Hepatocyte (in vitro differentiated cells): ENCODE measurements at regions not wholly inside any gene's neighbourhood (a gene's known extent, or its start where the extent isn't known, plus 50 kb on each side); places are given as distances from the start of the nearest gene placed in this dataset.

Source experiments
- DNase-seq: peaks from one replicate; pipeline ENCODE4 v3.0.0-alpha.2; 2016; ENCODE audit warnings: low spot score
- H2AFZ ChIP-seq: fragments of 200-600 bp; sonication (generic); 2 replicates; pipeline ENCODE4 v1.6.0; 2016; ENCODE audit warnings: antibody characterized with exemption, mild to moderate bottlenecking
- H3K27ac ChIP-seq: fragments of 200-600 bp; sonication (generic); 2 replicates; pipeline ENCODE4 v1.5.1; 2016; ENCODE audit warnings: mild to moderate bottlenecking
- H3K27me3 ChIP-seq: fragments of 200-600 bp; sonication (generic); 2 replicates; pipeline ENCODE4 v1.6.1; 2016
- H3K36me3 ChIP-seq: fragments of 200-600 bp; sonication (generic); replicated peaks from 2 replicates; pipeline ENCODE4 v1.5.1; 2016; ENCODE audit warnings: low read depth; ENCODE audit not compliant: insufficient read depth
- H3K4me1 ChIP-seq: fragments of 200-600 bp; sonication (generic); 2 replicates; pipeline ENCODE4 v1.5.1; 2016; ENCODE audit warnings: mild to moderate bottlenecking, moderate library complexity; ENCODE audit not compliant: insufficient read depth
- H3K4me2 ChIP-seq: fragments of 200-600 bp; sonication (generic); 2 replicates; pipeline ENCODE4 v1.6.0; 2016
- H3K4me3 ChIP-seq: fragments of 200-600 bp; sonication (generic); 2 replicates; pipeline ENCODE4 v1.5.1; 2016; ENCODE audit warnings: mild to moderate bottlenecking
- H3K79me2 ChIP-seq: fragments of 200-600 bp; sonication (generic); 2 replicates; pipeline ENCODE4 v1.6.0; 2017; ENCODE audit warnings: mild to moderate bottlenecking
- H3K9me2 ChIP-seq: fragments of 200-600 bp; sonication (generic); replicated peaks from 2 replicates; pipeline ENCODE4 v1.6.0; 2017; ENCODE audit warnings: mild to moderate bottlenecking; ENCODE audit not compliant: insufficient read depth
- H3K9me3 ChIP-seq: fragments of 200-600 bp; sonication (generic); 2 replicates; pipeline ENCODE4 v1.5.1; 2016; ENCODE audit warnings: low read depth, mild to moderate bottlenecking
- H4K20me1 ChIP-seq: fragments of 200-600 bp; sonication (generic); 2 replicates; pipeline ENCODE4 v1.6.0; 2016; ENCODE audit warnings: mild to moderate bottlenecking; ENCODE audit not compliant: insufficient read depth, poor library complexity, severe bottlenecking
- CTCF ChIP-seq: fragments of 200-600 bp; sonication (generic); IDR thresholded peaks from 2 replicates; pipeline ENCODE4 v1.5.1; 2016; ENCODE audit warnings: antibody characterized with exemption, mild to moderate bottlenecking; ENCODE audit not compliant: poor library complexity
- EZH2 ChIP-seq: fragments of 200-600 bp; sonication (generic); IDR thresholded peaks from 2 replicates; pipeline ENCODE4 v1.6.1; 2016; ENCODE audit warnings: antibody characterized with exemption, mild to moderate bottlenecking, borderline replicate concordance
- EZH2phosphoT487 ChIP-seq: fragments of 200-600 bp; sonication (generic); IDR thresholded peaks from one replicate; pipeline ENCODE4 v1.6.1; 2018; ENCODE audit warnings: antibody characterized with exemption, mild to moderate bottlenecking, low read depth, moderate library complexity; ENCODE audit not compliant: unreplicated experiment, severe bottlenecking
- WGBS: methylation state at CpG from one replicate; pipeline ENCODE4 v1.1.6; 2016; ENCODE audit warnings: low lambda C conversion rate; ENCODE audit errors: missing lambda C conversion rate; 5-methylcytosine and 5-hydroxymethylcytosine counted together

- Histone ChIP-seq H3K79me2 (no peaks in the 10 kb centered on the region), H3K9me2 (no peaks in the 10 kb centered on the region), H3K27me3 (no peaks in the 10 kb centered on the region), H3K9me3 (no peaks in the 10 kb centered on the region), H3K4me1 (peaks cover 12% of the 10 kb centered on the region), H3K27ac (peak overlapping the region; percentile 70), H4K20me1 (no peaks in the 10 kb centered on the region), H3K4me2 (peak overlapping the region; percentile 37), H3K4me3 (no peak overlapping the region), H3K36me3 (no peaks in the 10 kb centered on the region), H2AFZ (no peak overlapping the region)
- peak; percentile 81 for DNase-seq
- TF ChIP-seq EZH2phosphoT487 (no peak), CTCF (peak; percentile 30)
- WGBS, result 50% methylated on average over 6 of the region's 6 CpGs
Measured at GRCh38 chr11:13114566-13115379, 105.7 kb downstream of the RASSF10 start.

GRCh38 chr11:13115380-13115675 lies 106.2 kb downstream of the RASSF10 start:
- H3K27me3 ChIP-seq, result no peaks in the 10 kb centered on the region
- H3K9me3 ChIP-seq, result no peaks in the 10 kb centered on the region
- no peak overlapping the region for H3K4me3 ChIP-seq
- 0% methylated on average over 1 of the region's 1 CpG for WGBS
- TF ChIP-seq EZH2phosphoT487 (no peak), CTCF (no peak), EZH2 (no peak)
- H3K27ac ChIP-seq, result peak overlapping the region; percentile 47
- no peaks in the 10 kb centered on the region for H3K9me2 ChIP-seq
- no peaks in the 10 kb centered on the region for H3K36me3 ChIP-seq
- no peak overlapping the region for H2AFZ ChIP-seq
- H3K4me1 ChIP-seq, result peaks cover 12% of the 10 kb centered on the region
- H3K4me2 ChIP-seq, result no peak overlapping the region
- H4K20me1 ChIP-seq, result no peaks in the 10 kb centered on the region
- no peak for DNase-seq
- H3K79me2 ChIP-seq, result no peaks in the 10 kb centered on the region

GRCh38 chr11:13116491-13116890 lies 107.4 kb downstream of the RASSF10 start:
- Histone ChIP-seq H3K27me3 (no peaks in the 10 kb centered on the region), H3K4me1 (peaks cover 12% of the 10 kb centered on the region), H3K9me3 (no peaks in the 10 kb centered on the region), H2AFZ (no peak overlapping the region), H3K79me2 (no peaks in the 10 kb centered on the region), H3K27ac (no peak overlapping the region), H3K36me3 (no peaks in the 10 kb centered on the region), H4K20me1 (no peaks in the 10 kb centered on the region), H3K4me3 (no peak overlapping the region), H3K9me2 (no peaks in the 10 kb centered on the region), H3K4me2 (no peak overlapping the region)
- TF ChIP-seq EZH2, result no peak
- no peak for TF ChIP-seq EZH2phosphoT487
- no peak for DNase-seq
- 78% methylated on average over 2 of the region's 2 CpGs for WGBS

- no peaks in the 10 kb centered on the region for H3K79me2 ChIP-seq
- peaks cover 12% of the 10 kb centered on the region for H3K4me1 ChIP-seq
- no peak for TF ChIP-seq EZH2phosphoT487
- TF ChIP-seq CTCF, result no peak
- H2AFZ ChIP-seq, result no peak overlapping the region
- H3K4me3 ChIP-seq, result no peak overlapping the region
- no peak for DNase-seq
- H3K9me2 ChIP-seq, result no peaks in the 10 kb centered on the region
- no peaks in the 10 kb centered on the region for H3K9me3 ChIP-seq
- H3K36me3 ChIP-seq, result no peaks in the 10 kb centered on the region
- WGBS, result 70% methylated on average over 4 of the region's 4 CpGs
- no peak overlapping the region for H3K4me2 ChIP-seq
- no peak overlapping the region for H3K27ac ChIP-seq
- H4K20me1 ChIP-seq, result no peaks in the 10 kb centered on the region
- no peaks in the 10 kb centered on the region for H3K27me3 ChIP-seq
Measured at GRCh38 chr11:13117344-13117743, 108.2 kb downstream of the RASSF10 start.
